DND-41 (cell line): ENCODE measurements at regions not wholly inside any gene's neighbourhood (a gene's known extent, or its start where the extent isn't known, plus 50 kb on each side); places are given as distances from the start of the nearest gene placed in this dataset.

Source experiments
- ATAC-seq: fragments of 200-7000 bp; cut with Tn5 transposase; 3 replicates; pipeline ENCODE4 v1.9.1; 2021; ENCODE audit warnings: low read depth; ENCODE audit not compliant: insufficient read depth
- DNase-seq: peaks from one replicate; pipeline ENCODE4 v3.0.0-alpha.2; 2020
- H2AFZ ChIP-seq: 2 replicates; pipeline ENCODE4 v1.6.0; 2012; ENCODE audit warnings: low read depth, low read length
- H3K27ac ChIP-seq: 2 replicates; pipeline ENCODE4 v1.5.1; 2012; ENCODE audit warnings: low read length, inconsistent platforms
- H3K27me3 ChIP-seq: fragments of 200-600 bp; sonication (generic); 2 replicates; pipeline ENCODE4 v1.6.0; 2012; ENCODE audit warnings: low read length, mild to moderate bottlenecking, inconsistent platforms; ENCODE audit not compliant: insufficient read depth, poor library complexity
- H3K36me3 ChIP-seq: 2 replicates; pipeline ENCODE4 v1.5.1; 2012; ENCODE audit warnings: low read length, inconsistent platforms; ENCODE audit not compliant: insufficient read depth
- H3K4me1 ChIP-seq: 2 replicates; pipeline ENCODE4 v1.5.1; 2012; ENCODE audit warnings: mild to moderate bottlenecking, low read length; ENCODE audit not compliant: insufficient read depth
- H3K4me2 ChIP-seq: 2 replicates; pipeline ENCODE4 v1.6.0; 2012; ENCODE audit warnings: mild to moderate bottlenecking, moderate library complexity, low read length, inconsistent platforms; ENCODE audit not compliant: insufficient read depth
- H3K4me3 ChIP-seq, 2 experiments: fragments of 200-600 bp in 1 of 2; shearing (Covaris generic) in 1 of 2; 2 replicates each; pipeline ENCODE4 v1.5.1; 2012 to 2016; ENCODE audit warnings: inconsistent platforms in 2 of 2, low read length in 2 of 2, mild to moderate bottlenecking in 2 of 2, low read depth in 1 of 2, moderate library complexity in 1 of 2
- H3K79me2 ChIP-seq: 2 replicates; pipeline ENCODE4 v1.6.0; 2012; ENCODE audit warnings: low read length, inconsistent platforms; ENCODE audit not compliant: insufficient read depth
- H3K9ac ChIP-seq: 2 replicates; pipeline ENCODE4 v1.6.0; 2012; ENCODE audit warnings: low read depth, mild to moderate bottlenecking, inconsistent platforms, low read length, moderate library complexity
- H3K9me3 ChIP-seq: 2 replicates; pipeline ENCODE4 v1.5.1; 2012; ENCODE audit warnings: low read length, moderate library complexity, mild to moderate bottlenecking, inconsistent platforms; ENCODE audit not compliant: insufficient read depth, severe bottlenecking
- H4K20me1 ChIP-seq: 2 replicates; pipeline ENCODE4 v1.6.0; 2012; ENCODE audit warnings: low read length; ENCODE audit not compliant: insufficient read depth
- EZH2 ChIP-seq: IDR thresholded peaks from 3 replicates; pipeline ENCODE4 v1.6.1; 2012; ENCODE audit warnings: borderline replicate concordance, low read depth, mild to moderate bottlenecking, moderate library complexity, low read length, inconsistent platforms; ENCODE audit not compliant: severe bottlenecking
- TF ChIP-seq, protein P1 (sequence below): IDR thresholded peaks from 2 replicates; pipeline ENCODE4 v1.5.1; 2012; ENCODE audit warnings: borderline replicate concordance, low read length, moderate library complexity, mild to moderate bottlenecking; ENCODE audit not compliant: poor library complexity, severe bottlenecking; ENCODE audit errors: extremely low read depth

DNA sequence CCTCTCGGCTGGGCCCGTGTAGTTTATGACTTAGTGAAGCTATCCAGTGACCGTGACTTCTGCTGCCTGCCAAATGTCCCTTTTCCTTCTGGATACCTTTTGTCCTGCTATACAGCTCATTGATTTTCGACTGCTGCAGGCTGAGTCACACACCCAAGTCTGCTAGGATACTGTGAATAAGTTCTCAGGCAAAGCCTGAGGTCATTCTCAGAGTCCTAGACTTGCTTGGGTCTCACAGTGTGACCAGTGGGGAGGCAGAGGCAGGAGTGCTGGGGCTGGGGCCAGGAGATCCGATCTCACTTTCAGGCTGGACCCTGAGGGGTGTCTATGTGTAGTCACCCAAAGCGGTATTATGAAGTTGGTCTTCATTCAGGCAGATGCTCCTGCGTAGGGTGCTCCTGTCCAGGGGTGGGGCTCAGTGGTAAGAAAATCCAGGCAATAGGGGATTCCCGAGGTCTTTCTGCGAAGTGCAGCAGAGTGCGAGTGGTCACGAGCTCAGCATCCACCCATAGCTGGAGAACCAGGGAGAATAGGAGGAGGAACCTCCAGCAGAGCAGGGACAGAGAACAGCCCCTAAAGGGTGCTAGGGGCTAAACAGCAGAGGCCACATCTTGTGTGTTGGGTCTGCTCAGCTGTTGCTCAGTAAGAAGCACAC, 268.6 kb upstream of the NCKAP5 start:
- Histone ChIP-seq H3K79me2 (no peaks in the 10 kb centered on the region), H3K4me1 (no peaks in the 10 kb centered on the region), H3K27me3 (no peaks in the 10 kb centered on the region), H3K9ac (no peak overlapping the region), H2AFZ (no peak overlapping the region), H3K9me3 (no peaks in the 10 kb centered on the region), H4K20me1 (no peaks in the 10 kb centered on the region), H3K36me3 (no peaks in the 10 kb centered on the region), H3K4me3 (no peak overlapping the region), H3K4me2 (no peak overlapping the region), H3K27ac (no peak overlapping the region)
- TF ChIP-seq, protein P1, sequence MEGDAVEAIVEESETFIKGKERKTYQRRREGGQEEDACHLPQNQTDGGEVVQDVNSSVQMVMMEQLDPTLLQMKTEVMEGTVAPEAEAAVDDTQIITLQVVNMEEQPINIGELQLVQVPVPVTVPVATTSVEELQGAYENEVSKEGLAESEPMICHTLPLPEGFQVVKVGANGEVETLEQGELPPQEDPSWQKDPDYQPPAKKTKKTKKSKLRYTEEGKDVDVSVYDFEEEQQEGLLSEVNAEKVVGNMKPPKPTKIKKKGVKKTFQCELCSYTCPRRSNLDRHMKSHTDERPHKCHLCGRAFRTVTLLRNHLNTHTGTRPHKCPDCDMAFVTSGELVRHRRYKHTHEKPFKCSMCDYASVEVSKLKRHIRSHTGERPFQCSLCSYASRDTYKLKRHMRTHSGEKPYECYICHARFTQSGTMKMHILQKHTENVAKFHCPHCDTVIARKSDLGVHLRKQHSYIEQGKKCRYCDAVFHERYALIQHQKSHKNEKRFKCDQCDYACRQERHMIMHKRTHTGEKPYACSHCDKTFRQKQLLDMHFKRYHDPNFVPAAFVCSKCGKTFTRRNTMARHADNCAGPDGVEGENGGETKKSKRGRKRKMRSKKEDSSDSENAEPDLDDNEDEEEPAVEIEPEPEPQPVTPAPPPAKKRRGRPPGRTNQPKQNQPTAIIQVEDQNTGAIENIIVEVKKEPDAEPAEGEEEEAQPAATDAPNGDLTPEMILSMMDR, result no peak
- no peak for TF ChIP-seq EZH2
- no peak for DNase-seq
- ATAC-seq, result no peak

GRCh38 chr2:133837441-133838094, 269.3 kb upstream of the NCKAP5 start:
- H3K4me3 ChIP-seq, result no peak overlapping the region
- no peak overlapping the region for H3K27ac ChIP-seq
- H3K4me1 ChIP-seq, result no peaks in the 10 kb centered on the region
- H3K4me2 ChIP-seq, result no peak overlapping the region
- no peaks in the 10 kb centered on the region for H3K27me3 ChIP-seq
- ATAC-seq (no peak; the same call in 2 of the 3 replicates), DNase-seq (no peak)
- H3K9ac ChIP-seq, result no peak overlapping the region
- no peaks in the 10 kb centered on the region for H4K20me1 ChIP-seq
- H3K79me2 ChIP-seq, result no peaks in the 10 kb centered on the region
- H2AFZ ChIP-seq, result no peak overlapping the region
- H3K9me3 ChIP-seq, result no peaks in the 10 kb centered on the region
- H3K36me3 ChIP-seq, result no peaks in the 10 kb centered on the region
- TF ChIP-seq, protein P1, result no peak
- no peak for TF ChIP-seq EZH2

DNA sequence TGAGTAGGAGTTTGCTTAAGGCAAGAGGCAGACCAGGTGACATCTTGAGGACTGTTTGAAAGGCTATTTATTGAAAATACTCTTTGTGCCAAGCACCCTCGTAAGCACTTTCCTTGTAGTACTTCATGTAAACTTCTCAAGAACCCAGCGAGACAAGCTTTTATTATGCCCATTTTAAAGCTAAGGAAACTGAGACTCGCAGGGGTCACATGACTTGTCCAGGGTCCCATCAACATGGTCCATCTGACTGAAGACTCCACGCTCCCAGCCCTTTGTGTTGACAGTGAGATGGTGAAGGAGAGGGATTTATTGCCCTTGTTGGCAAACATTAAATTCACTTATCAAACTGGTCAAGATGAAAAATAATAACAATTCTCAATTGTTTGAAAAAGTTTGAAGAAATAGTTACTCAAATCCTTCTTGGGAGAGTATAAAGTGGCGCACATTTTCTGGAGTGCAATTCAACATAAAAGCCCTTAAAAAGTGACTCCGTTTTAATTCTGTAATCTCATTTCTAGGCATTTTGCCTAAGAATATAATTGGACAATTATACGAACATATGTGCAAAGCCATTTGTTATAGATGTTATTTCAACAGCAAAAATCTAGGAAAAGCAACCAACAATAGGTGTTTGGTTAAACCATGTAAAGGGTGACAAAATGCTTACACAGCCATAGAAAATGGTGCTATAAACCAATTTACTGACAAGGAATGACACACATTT, 270.5 kb upstream of the NCKAP5 start:
- no peaks in the 10 kb centered on the region for H3K4me1 ChIP-seq
- TF ChIP-seq, protein P1, result no peak
- TF ChIP-seq EZH2, result no peak
- no peak for DNase-seq
- H4K20me1 ChIP-seq, result no peaks in the 10 kb centered on the region
- no peak overlapping the region for H3K9ac ChIP-seq
- H3K79me2 ChIP-seq, result no peaks in the 10 kb centered on the region
- H2AFZ ChIP-seq, result no peak overlapping the region
- no peaks in the 10 kb centered on the region for H3K36me3 ChIP-seq
- H3K9me3 ChIP-seq, result no peaks in the 10 kb centered on the region
- H3K27me3 ChIP-seq, result no peaks in the 10 kb centered on the region
- H3K4me2 ChIP-seq, result no peak overlapping the region
- H3K4me3 ChIP-seq, result no peak overlapping the region
- no peak for ATAC-seq
- no peak overlapping the region for H3K27ac ChIP-seq
